Islet of Langerhans (tissue), 1 donor: ENCODE measurements at regions not wholly inside any gene's neighbourhood (a gene's known extent, or its start where the extent isn't known, plus 50 kb on each side); places are given as distances from the start of the nearest gene placed in this dataset.

ENCODE experiments used
- FAIRE-seq: peaks from one replicate; lab custom pipeline; 2011; peaks lifted over from hg19 to GRCh38; lab: Jason Lieb, UNC

DNA sequence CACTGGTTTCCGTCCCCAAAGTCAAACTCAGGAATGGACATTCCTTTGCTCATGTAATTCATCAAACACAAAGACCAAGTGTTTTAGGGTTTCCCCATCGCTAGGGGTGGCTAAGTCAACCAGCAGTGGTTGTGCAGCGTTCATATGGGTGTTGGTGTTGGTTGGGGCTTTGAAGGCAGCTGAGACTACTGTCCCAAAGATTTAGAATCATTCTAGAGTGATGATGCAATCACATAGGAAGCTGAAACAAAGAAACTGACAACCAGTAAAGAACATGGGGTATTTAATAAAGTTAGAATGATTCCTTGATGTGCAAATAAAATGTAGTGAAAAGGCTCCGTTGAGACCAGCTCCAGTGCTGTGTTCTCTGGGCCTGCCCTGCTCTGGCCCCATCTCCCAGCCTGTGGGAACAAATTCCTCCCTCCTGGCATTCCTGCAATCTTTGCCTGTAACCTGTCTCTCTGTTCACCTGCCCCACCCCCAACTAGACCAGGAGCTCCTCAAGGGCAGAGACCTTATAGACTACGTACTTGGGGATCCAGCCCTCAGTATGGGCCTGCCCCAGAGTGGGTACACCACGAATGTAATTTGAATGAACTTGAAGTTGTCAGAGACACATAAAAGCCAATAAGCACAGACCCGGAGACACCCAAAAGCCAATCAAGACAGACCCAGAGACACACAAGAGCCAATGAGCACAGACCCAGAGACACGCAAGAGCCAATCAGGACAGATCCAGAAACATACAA, 191.7 kb upstream of the TWIST2 start:
- FAIRE-seq, result no peak

DNA sequence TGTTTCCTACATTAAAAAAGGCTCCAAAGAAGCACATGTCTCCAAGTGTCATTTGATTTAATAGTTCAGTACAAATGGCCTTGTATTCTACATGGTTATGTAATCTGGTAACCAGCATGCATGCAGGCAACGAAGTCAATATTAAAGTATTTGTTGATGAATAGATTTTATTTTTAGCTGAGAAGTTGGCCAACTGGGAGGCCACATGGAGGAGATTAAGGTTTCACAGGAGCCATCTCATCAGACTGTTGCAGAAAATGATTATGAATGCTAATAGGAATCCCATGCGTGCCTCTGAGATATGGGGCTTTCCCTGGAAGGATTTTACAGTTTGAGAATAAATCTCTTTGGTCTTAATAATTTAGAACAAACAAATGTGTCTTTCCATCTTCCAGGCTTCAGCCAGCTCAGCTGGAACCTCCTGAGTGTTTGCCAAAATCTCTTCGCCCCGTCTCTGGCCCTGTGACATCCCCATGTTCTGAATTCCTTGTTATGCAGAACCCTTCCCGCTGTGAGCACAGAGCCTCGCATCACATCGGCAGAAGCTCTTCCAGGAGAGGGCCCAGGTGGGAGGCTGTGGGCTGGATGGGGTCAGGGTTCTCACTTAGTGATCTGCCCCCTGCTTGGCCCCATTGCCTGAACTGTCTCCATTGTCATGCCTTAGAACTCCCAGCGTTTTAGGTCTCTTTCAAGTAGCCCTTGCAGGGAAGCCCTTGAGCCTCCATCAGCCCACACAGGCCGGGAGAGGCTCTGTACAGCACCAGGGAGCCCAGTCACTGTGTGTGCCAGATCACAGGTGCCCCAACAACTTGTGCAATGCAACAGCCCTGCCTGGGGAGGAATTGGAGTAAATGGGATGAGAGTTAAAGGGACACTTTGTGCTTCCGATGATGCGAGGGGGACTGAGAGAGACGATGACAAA, 190.5 kb upstream of the TWIST2 start:
- no peak for FAIRE-seq

DNA sequence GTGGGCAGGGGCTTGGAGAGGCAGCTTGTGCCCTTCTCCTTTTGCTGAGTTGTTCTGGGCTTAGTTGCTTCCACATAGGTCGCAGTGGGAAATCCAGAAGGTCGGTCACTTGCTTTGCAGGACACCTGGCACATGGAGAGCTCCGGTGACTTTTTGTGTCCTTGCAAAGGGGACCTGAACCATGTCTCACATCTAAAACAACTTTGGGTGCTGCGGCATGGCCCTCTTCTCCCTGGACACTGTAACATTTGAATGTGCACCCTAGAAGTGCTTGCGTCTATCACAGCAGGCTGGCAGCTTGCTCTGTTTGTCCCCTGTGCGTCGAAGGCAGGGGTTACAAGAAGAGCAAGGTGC, 189.9 kb upstream of the TWIST2 start:
- FAIRE-seq, result no peak

DNA sequence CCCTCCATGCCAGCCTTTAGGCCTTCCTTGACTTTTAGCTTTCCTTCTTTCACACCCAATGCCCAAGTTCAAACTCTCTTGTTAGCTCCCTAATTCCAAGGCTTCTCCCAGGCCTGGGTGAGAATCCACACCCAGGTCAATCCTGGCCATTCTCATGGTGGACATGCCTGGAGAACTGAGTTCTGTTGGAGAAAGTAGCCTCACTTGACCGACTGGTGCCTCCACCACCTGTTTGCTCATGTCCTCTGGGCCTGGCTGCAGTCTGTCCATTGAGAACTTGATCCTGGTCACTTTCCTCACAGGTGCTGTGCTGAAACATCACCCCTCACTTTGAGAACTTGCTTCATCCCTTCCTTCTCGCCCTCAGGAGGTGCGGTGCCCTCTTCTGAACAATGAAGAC, 189.1 kb upstream of the TWIST2 start:
- FAIRE-seq, result no peak

DNA sequence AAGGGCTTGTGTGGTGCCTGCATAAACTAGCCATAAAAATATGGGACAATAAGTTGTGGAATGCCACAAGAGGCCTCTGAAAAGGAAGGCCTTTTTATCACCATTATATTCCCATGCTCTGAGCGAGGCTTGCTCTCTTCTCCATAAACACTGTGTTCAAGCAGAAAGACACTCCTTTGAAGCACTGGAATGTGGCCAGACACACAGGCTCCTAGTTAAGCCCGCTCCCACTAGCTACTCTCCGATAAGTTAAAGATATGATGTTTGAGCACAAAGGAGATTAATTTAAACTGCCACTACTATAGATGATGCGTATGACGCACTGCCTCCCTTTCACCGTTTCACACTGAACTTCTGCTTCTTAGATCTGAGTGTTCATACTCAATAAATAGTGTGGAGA, 188.7 kb upstream of the TWIST2 start:
- no peak for FAIRE-seq

DNA sequence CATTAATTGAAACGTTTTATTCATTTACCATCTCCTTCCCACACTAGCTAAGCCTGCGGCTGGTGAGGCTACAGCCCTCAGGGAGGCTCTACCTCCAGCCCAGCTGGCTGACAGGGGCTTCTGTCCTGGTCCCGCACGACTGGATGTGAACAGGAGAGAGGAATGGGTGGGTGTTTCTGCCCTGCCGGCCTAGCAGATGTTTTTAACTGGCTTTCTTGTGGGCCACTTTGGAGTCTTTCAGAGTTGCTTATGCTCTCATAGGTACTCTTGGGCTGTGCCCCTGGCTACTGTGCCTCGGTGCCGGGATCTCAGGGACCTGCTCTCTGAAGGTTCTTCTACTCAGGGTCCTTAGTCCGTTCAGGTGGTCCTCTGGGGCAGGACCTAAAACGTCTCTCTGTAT, 184.3 kb upstream of the TWIST2 start:
- no peak for FAIRE-seq

DNA sequence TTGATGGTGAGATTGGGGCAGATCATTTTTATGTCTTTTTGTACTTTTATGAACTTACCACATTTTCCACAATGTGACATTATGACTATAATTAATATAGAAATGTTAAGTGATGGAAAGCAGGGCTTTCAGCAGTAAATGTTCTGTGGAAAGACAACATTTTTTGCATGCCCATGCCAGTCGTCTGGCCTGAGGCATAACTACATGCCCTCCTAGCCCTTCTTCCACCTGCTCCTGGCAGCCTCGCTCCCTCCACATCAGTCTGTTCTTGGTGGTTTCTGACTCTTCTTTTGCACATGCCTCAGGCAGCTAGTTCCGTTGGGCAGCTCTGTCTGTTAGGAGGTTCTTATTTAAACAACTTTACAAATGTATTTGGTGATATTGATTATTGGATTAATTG, 182.0 kb upstream of the TWIST2 start:
- no peak for FAIRE-seq

DNA sequence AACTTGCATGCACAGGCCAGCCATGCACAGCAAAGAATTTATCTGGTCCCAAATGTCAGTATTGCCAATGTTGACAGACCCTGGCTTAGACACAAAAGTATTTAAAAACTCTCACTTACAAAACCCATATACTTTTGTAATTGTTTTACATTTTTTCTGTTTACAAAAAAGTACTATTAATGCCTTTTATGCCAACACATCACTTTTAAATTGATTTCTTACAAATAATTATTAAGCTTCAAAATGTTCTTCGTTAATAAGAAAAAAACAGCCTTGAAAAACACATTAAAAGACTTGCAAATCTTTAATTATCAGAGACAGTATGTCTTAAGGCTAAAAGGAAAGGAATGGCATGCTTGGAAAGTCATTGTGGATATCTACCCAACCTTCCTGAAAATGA, 181.3 kb upstream of the TWIST2 start:
- no peak for FAIRE-seq

DNA sequence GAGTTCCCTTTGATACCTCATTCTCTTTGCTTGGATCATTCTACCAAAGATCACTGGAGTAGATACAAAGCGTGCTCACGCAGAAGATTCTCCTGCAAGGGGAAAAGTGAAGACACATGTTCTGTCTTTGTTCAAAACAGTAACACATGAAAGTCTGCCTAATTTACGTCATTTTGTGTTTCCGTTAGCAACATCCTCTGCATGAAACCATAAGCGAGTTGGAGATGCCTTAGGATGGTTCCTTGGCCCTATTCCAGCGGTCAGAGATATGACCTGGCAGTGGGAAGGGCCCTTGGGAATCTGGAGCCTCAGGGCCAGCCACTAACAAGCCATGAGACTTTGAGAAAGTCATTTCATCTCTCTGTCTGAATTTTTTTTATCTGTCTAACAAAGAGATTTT, 180.9 kb upstream of the TWIST2 start:
- FAIRE-seq, result no peak

DNA sequence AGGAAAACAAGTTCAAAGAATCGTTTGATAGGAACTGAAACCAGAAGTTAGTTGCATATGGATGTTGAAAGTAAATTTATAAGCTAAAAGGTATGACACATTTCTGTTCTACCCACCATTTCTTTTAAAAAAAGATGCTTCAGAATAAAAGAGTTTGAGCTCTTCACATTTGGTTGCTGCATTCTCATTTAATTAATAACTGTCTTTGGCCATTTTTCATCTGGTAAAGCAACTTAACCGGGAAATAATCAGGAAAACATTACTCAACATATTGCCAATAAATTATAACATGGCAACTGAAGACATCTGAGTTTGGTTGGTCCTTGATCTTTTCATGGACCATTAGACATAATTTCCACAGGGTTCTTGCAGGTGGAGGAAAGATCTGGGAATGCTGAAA, 180.2 kb upstream of the TWIST2 start:
- no peak for FAIRE-seq

DNA sequence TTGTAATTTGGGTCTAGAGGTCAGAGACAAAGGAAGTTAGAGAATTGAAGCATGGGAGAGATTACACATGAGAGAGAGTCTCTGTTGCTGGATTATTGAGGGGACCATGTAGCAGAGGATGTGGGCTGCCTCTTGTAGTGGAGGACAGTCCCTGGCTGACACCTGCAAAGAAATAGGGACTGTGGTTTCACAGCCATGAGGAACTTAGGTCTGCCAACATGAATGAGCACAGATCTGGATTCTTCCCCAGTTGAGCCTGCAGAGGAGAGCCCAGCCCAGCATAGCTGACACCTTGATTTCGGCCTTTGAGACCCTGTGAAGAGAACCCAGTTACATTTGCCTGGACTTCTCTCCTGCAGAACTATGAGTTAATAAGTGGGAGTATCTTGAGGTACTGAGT, 179.5 kb upstream of the TWIST2 start:
- no peak for FAIRE-seq

DNA sequence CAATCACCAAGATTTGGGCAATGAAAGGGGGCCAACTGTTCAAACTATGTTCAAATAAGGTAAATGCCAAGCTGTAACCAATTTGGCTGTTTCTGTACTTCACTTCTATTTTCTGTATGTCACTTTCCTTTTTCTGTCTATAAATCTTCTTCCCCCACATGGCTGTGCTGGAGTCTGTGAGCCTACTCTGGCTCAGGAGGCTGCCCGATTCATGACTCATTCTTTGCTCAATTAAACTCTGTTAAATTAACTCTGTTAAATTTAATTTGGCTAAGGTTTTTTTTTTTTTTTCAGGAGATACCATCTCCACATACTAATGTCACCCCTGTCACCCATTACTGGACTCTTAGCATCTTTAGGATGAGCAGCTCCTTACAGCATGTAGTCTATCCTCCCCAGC, 178.8 kb upstream of the TWIST2 start:
- FAIRE-seq, result no peak

DNA sequence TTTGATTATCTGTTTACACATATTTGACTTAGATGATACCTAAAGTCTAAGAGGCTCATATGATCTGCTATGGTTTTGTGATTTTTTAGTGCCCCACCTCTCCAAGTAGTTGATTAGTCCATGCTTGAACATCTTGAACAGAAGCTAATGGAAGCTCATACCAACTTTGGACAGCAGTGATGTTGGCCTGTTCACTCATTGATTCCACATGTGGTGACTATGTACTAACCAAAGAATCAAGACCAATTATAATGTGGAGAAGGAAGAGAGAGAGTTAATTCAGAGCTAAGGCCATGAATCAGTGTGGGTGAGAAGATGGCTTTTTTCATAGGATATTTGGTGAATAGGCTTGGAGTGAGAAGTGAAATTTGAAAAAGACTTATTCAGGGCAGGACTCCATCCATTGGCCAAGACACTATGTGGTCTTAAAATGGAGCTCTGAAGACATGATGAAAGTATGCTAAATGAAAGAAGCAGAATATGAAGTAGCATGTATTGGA, 178.3 kb upstream of the TWIST2 start:
- FAIRE-seq, result no peak

DNA sequence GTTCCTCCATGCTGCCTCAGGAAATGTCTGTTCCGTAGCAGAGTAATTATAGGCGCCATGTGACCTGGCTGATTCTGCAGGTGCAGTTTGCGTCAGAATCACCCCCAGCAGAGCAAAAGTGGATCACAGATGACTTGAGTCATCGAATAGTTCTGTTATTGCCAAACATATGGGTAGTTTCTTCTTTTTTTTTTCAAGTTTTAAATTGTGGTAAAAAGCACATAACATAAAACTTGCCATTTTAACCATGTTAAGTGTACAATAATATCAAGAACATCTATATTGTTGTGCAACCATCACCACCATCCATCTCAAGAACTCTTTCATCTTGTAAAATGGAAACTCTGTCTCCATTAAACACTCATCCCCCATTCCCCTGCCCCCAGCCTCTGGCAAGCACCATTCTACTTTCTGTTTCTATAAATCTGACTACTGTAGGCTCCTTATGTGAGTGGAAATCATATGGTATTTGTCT, 177.7 kb upstream of the TWIST2 start:
- no peak for FAIRE-seq

DNA sequence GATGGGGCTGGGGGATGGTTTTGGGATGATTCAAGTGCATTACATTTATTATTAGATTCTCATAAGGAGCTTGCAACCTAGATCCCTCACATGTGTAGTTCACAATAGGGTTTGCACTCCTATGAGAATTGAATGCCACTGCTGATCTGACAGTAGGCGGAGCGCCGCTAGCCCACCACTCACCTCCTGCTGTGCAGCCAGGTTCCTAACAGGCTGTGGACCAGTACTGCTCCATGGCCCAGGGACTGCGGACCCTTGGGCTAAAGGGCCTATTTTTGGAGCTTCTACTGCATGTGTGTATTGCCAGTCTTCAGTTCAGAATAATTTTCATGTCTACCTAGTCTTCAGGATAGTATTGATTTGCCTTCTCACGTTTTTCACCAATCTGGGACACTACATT, 165.3 kb upstream of the TWIST2 start:
- no peak for FAIRE-seq

DNA sequence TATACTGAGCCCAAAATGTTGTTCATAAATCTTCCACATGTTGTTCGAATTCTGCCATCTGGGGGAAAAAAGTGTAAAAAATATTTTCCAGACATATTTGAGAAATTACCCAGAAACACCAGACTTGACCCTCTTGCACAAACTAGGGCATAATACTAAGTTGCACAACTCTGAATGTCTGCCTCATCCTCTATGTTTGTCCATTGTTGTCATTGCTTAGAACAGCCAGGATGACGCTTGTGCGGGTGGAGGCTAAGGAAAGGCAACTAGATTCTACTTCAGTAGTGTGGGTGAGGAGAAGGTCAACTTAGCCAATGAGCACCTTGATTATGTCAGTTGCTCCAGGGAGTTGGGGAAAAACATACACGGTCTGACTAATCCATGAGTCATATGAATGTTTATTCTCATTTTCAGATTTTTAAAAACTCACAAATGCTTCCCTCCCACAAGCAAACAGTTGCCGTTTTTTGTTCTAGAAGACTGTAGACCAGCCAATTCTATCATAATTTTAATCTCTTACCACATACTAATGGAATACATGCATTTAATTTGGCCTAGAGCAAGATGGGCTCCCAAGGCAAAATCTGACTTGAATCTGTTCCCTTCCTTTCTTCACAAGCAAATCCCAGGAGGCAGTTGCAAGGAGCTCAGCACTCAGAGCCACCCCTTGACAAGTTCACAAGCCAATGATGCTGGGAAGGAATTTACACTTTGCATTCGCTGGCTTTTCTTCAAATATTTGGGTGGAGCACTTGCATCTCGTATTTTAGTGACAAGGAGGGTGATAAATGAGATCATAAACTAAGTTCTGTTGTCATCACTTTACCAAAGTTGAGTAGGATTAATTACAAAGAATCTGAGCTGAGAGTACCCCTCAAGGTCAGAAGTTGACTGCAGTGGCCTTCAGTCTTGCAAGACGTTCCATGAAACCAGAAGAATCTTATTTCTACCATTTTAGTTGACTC, 163.2 kb upstream of the TWIST2 start:
- peak; percentile 47 for FAIRE-seq

DNA sequence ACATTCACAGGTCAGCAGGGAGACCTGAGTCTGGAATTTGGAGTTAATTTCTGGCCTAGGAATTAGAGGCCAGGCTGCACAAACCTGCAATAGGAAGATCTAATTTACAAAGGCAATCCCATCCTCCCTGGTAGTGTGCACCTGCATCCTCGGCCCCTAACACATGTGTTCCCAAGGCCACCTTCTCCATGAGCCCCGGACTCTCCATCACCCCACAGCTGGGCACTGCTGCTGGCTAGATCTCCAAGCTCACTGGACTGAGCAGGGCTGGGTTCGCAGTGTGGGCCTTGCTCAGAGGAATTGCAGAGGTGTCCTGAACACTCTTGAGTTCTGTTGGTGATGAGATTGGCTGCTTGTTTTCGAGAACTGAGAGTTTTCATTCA, 162.6 kb upstream of the TWIST2 start:
- no peak for FAIRE-seq

DNA sequence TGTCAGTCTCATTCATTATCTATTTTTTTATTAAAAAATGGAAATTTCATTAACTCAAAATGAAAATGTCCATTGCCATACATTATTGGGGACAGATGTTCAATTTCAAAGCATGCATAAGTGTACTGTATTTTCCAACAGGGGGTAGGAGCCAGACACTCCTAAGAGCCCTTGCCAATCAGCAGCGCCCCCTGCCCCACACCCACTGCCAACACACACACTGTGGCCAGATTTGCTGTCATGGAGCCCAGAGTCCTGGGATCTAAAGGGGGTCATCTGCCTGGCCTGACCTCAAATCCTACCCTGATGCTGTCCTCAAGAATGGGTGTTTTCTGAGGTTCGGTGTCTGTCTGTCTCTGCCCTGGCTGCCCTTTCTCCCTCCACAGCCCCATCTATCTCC, 162.2 kb upstream of the TWIST2 start:
- no peak for FAIRE-seq

DNA sequence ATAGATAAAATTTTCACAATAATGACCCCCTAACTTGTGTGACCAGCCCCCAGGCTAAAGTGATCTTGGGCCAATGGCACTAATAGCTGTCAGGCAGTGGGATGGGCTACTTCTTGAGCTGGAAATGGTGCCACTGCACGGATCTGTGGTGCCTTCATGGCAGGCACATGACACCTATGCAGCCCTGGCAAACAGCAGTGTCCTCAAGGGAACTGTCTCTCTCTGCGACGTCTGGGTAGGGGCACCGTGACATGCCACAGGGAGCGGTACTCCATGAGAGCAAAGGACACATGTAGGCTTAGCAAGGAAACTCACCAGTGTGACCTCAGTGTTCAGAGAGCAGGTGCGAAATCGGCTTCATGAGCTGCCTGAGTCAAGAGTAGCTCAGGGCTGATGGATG, 161.7 kb upstream of the TWIST2 start:
- FAIRE-seq, result no peak

DNA sequence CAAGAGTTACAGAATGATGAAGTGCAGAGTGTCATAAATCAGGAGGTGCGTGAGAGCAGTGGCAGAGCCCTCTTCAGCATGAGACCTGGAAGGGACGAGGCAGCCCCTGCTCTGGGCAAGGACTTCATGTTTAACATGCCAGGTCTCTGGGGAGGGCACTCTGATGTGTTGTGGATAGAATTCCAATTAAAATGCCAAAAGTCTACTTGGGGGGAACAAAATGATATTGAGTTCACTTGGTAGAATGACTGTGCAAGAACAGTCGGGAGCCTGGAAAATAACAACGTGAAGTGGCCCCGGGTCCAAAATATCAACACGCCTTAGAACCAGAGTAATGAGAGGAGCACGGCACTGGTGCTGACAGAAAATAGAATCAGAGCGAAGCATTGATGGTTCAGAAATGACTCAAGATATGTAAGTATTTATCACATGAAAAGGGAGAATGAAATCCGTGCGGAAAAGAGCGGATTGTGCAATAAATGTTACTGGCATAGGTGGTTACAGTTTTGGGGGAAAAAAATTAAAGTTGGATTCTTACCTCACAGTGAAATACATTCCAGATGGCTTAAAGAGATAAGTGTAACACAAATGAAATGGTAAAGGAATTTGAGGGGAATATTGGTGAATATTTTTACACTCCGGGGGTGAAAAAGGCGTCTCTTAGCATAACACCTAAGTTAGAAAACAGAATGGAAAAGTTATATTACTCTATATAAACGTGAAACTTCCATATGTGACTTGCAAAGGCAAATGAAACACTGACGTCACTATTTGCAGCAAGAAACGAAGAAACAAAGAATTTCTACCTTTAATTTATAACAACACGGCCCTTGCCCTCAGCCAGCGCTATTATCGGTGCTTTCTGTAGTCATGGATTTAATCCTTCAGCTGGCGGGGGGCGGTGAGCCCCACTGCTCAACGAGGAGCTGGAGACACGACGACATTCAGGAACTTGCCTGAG, 159.4 kb upstream of the TWIST2 start:
- FAIRE-seq, result no peak

DNA sequence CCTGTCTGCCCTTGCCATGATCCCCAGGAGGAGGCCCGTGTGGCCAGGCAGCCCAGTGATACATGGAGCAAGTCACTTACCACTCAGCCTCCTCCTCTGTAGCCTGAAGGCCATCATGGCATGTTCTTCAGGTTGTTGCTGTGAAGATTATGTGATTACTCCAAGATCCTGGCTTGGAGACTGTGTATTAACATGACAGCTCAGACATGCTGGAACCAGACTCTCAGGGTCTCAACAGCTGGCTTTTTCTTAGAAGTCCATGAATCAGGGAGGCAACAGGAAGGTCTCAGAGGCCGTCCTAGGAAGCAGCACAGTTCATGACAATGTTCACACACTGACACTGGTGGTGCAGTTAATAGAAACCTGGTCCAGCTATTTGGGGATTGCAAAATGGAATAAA, 158.6 kb upstream of the TWIST2 start:
- FAIRE-seq, result no peak
